ENCODE measurements at regions not wholly inside any gene's neighbourhood (a gene's known extent, or its start where the extent isn't known, plus 50 kb on each side); places are given as distances from the start of the nearest gene placed in this dataset.
"Not testable (repeated sequence)": the region's sequence is repeated elsewhere in the genome, so short reads cannot be mapped to it uniquely, and the experiment has no call there.

GRCh38 chr6:95848717-95849116, 167.1 kb upstream of the FUT9 start:
- DNase-seq (ENCODE audit: low read depth in 4 of 4, low spot score in 3 of 4) = no peak

DNA sequence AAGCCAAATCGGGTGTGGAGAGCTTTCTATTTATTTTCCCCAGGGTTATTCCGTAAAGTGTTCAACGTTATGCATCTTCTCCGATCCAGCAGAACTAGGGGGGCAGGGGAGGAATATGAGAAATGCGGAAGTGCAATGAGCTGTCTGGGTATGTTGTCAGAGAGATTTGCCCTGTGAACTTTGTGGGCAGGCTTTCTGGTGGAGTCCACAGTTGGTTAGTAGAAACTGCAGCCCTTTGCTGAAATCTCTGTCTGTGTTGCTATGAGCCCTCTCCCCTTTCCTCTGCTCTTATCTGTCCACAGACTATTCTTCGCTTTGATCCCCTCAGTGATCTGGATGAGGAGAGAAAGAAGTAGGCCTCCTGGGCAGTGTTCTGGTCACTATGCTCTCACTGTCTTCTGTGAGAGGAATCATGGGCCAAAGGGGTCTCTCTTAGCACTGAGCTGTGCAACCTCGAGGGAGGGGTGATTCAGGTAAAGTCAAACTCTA, 158.9 kb upstream of the FUT9 start:
- no peak for DNase-seq (ENCODE audit: low read depth in 4 of 4, low spot score in 3 of 4)

GRCh38 chr6:95865857-95866256, 149.9 kb upstream of the FUT9 start:
- no peak for DNase-seq (ENCODE audit: low read depth in 4 of 4, low spot score in 3 of 4)

DNA sequence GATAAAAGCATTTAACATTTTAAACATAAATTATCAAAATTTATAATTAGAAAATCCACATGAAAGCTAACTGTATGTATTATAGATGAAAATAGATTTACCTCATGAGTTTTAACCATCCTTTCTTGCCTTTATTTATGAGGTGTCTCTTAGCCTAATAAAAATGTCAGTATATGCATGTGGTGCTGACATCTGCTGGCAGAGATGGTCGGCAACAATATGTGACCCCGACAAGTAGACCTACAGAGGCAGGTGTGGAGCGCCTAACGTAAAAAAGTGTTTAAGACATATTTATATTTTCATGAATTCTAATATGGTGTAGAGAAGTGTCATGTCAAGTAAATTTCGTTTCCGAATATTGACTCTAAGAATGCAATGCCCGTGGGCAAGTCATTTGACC, 149.0 kb upstream of the FUT9 start:
- DNase-seq (ENCODE audit: low read depth in 4 of 4, low spot score in 3 of 4) = no peak

- DNase-seq (ENCODE audit: low read depth in 4 of 4, low spot score in 3 of 4) = no peak
These were observed 148.6 kb upstream of the FUT9 start for GRCh38 chr6:95867205-95867604.

GRCh38 chr6:95877480-95877879, 138.3 kb upstream of the FUT9 start:
- no peak for DNase-seq (ENCODE audit: low read depth in 4 of 4, low spot score in 3 of 4)

DNA sequence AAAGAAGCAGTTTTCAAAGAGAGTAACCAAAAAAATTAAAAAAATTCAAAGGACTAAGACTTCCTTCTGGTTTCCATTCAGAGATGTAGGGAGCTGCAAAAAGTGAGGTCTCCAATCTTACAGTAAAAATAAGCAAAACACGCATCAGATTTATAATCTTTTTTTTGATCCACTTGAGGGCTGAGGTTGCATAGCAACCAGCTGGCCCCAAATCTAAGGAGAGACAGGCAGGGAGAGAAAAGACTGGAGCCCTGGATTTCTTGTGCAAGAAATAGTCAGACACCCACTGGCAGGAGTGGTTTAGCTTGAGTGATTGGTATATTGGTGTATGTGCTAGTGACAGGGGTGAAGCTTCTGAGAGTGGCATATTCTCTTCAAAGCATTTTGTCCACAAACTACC, 135.9 kb upstream of the FUT9 start:
- DNase-seq (ENCODE audit: low read depth in 4 of 4, low spot score in 3 of 4) = no peak

DNA sequence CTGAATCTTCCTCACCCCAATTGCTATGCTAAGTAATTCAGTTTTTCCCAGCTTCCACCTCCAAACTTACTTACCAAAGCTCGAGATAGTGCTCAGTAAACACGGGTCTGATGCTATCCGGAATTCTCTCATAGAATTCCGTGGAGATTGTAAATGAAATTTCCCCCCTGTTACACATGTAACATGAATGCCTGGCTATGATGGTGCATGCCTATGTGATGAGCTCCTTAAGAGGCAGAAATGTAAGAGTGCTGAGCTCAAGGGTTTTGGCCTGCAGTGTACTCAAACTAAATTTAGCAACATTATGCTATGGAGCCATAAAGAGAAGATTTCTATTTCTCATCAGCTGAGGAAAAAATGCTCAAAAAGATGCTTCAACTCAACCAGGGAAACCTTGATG, 133.4 kb upstream of the FUT9 start:
- no peak for DNase-seq (ENCODE audit: low read depth in 4 of 4, low spot score in 3 of 4)

DNA sequence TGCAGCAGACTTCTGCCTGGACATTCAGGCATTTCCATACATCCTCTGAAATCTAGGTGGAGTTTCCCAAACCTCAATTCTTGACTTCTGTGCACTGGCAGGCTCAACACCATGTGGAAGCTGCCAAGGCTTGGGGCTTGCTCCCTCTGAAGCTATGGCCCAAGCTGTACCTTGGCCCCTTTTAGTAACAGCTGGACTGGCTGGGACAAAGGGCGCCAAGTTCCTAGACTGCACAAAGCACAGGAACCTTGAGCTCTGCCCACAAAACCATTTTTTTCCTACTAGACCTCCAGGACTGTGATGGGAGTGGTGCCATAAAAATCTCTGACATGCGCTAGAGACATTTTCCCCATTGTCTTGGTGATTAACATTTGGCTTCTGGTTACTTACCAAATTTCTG, 127.1 kb upstream of the FUT9 start:
- not testable (repeated sequence) for DNase-seq (ENCODE audit: low read depth in 4 of 4, low spot score in 3 of 4)

DNA sequence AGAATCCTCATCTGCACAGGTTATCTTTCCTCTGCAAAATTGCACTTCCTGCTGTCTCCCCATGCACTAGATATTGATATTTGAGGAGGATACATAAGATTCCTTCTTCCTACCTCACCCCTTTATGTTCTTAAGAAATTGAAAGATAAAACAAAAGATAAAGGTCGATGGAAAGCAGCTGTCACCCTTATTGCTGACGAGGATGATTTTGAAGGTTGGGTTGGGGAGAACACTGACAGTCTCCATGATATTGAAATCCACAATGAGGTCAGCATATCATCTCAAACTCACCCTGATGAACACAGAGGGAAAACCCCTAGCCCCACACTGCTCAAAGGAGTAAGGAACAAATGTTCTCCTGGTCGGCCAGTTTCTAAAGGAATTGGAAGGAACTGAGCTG, 110.6 kb upstream of the FUT9 start:
- no peak for DNase-seq (ENCODE audit: low read depth in 4 of 4, low spot score in 3 of 4)

DNA sequence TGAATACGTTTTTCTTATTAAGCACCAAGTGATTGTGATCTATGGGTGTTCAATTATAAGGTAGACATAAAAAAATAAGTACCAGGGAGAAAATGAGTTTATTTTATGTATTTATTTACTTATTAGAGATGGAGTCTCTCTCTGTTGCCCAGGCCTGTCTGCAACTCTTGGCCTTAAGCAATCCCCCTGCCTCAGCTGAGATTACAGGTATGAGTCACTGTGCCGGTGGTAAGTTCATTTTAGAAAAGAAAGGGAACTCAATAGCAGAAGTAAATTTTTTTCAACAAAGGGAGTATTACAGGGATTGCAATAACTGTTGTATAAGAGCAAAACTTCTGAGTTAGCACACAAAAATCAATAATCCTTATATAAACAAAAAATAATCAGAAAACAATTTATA, 98.7 kb upstream of the FUT9 start:
- DNase-seq (ENCODE audit: low read depth in 4 of 4, low spot score in 3 of 4) = no peak

DNA sequence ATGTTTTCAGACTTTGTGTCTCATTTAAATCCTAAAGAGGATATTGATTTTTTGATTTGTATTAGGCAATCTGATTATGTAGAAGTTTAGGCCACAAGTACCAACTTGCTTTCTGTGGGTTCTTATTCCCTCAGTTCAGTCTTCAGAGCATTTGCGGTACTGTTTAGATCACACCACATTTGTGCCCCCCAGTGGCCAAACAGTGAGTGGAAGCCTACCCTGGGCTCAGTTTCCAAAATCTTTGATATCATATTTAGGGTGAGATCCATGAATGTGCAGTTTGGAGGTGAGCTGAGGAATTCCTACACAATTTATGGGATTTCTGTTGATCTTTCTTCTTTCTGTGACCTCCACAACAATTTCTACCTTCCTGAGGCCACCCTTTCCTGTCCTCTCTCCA, 92.3 kb upstream of the FUT9 start:
- no peak for DNase-seq (ENCODE audit: low read depth in 4 of 4, low spot score in 3 of 4)

- DNase-seq (ENCODE audit: low read depth in 4 of 4, low spot score in 3 of 4) = no peak
These were observed 80.0 kb upstream of the FUT9 start for GRCh38 chr6:95935736-95936135.

- no peak for DNase-seq (ENCODE audit: low read depth in 4 of 4, low spot score in 3 of 4)
These were observed 68.9 kb upstream of the FUT9 start for GRCh38 chr6:95946906-95947305.

DNA sequence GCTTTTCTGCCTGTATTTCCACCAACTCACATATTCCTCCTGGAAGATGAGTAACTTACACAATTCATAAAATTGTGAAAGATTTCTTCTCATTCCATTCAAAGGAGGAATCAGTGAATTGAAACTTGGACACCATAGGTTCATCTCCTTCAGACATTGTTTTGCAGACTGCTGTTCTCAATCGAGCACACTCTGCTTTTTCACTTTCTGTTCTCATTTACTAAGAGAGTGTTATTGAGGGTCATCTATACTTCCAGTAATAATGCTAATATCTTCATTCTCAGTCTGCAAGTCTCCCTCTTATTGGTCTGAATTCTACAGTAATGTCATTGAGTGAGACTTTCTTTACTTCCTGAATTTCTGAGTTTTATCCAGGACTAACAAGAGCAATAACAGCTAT, 67.5 kb upstream of the FUT9 start:
- no peak for DNase-seq (ENCODE audit: low read depth in 4 of 4, low spot score in 3 of 4)

DNA sequence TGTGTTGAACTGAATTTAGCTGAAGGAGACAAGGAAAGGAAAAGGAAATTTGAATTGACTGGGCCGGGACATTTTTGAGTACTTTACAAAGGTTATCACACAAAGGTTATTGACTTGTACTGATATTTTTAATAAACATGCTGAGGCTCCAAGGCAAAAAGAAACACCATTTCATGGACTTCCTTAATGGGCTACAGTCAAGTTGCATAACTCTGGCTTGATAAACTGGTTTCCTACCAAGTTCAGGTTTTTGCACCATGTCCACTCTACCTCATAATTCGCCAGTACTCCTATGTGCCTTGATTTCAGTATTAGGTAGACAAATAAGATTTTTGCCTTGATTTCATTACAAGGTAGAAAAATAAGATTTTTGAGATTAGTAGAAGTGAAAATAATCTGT, 65.8 kb upstream of the FUT9 start:
- DNase-seq (ENCODE audit: low read depth in 4 of 4, low spot score in 3 of 4) = no peak

GRCh38 chr6:95958686-95959085, 57.1 kb upstream of the FUT9 start:
- no peak for DNase-seq (ENCODE audit: low read depth in 4 of 4, low spot score in 3 of 4)

GRCh38 chr6:95959261-95959660, 56.5 kb upstream of the FUT9 start:
- DNase-seq (ENCODE audit: low read depth in 4 of 4, low spot score in 3 of 4) = no peak

All from right renal pelvis (tissue), 4 donors.